Ramos (cell line): ENCODE measurements at regions not wholly inside any gene's neighbourhood (a gene's known extent, or its start where the extent isn't known, plus 50 kb on each side); places are given as distances from the start of the nearest gene placed in this dataset.
"Not testable (repeated sequence)": the region's sequence is repeated elsewhere in the genome, so short reads cannot be mapped to it uniquely, and the experiment has no call there.

Source experiments
- in situ Hi-C: fragments of 300-500 bp; cut with MboI; formaldehyde crosslinking; loops from one replicate; pipeline ENCODE4 v1.14.3; 2022; ENCODE audit warnings: low sequenced_read_pairs; ENCODE audit not compliant: unreplicated experiment

DNA sequence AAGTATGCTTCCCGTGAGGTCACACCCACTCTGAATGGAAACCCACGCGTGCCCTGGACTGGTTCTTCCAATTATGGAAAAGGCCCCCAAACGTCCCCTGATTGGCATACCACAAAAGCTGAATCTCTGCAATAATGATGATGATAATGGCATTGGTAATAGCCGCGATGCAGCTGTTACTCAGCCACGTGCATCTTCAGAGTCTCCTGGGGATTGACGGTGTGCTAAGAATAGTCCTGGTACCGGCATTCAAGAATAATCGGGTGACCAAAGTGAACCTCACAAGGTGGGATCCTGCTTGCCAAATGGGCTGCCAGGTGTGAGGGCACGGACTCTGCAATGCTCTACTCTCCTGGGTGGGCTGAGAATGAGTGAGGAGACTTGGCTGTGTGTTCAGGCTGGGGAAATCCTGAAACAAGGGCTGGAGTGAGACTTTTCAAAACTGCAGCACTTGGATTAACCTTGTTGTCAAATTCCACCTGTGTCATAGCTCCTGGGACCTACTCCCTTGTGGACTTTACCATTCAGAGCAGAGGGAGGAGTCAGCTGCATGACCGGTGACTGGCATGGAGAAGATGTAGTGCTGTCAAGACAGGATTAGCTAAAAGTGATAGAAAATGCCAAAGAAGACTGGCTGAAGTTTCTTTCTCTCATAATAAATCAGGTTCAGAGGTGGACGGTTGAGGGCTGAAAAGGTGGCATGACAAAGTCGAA is 615.4 kb downstream of the MID1IP1 start:
- in situ Hi-C loops, result no loop called here

DNA sequence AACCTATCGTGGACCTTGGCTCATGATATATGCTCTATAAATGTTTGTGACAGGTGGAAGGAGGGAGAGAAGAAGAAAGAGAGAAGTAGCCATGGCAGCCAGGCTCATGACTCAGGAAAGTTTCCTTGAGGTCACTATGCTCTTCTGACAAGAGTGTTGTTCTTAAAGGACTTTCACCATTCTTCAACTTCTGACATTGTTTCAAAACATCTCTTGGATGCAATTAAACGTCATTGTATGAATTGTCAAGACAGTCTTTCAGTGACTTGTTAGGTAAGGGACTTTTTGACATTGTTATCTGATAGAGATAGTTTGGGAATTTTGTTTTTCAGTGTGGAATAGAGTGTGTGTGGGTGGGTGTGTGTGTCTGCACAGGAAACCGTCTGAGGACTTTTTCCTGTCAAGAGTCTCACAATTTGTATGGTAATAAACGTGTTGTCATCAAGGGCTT is 617.0 kb downstream of the MID1IP1 start:
- in situ Hi-C loops, result no loop called here

- in situ Hi-C loops, result no loop called here
These were observed 617.7 kb downstream of the MID1IP1 start for GRCh38 chrX:39418731-39419638.

DNA sequence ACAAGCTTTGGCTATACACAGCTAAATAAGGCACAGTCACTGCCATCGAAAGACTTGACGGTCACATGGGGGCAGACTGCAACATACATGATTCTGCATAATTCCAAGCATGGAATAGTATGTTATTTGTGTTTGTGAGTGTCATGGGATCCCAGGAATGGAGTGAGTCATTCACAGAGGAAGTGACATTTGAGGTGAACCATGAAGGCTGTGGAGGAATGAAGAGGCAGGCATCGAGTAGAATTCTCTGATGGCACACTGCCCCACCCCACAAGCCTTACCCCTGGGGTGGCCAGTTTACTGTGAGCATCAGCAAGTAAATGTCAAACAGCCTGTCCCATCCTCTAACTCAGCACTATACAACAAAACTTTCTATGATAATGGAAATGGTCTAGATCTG is 619.7 kb downstream of the MID1IP1 start:
- in situ Hi-C loops, result no loop called here

- in situ Hi-C loops, result no loop called here
These were observed 624.0 kb downstream of the MID1IP1 start for GRCh38 chrX:39425124-39425806.

- in situ Hi-C loops, result no loop called here
These were observed 624.8 kb downstream of the MID1IP1 start for GRCh38 chrX:39426101-39426500.

- in situ Hi-C loops, result no loop called here
These were observed 626.2 kb downstream of the MID1IP1 start for GRCh38 chrX:39427492-39427891.

GRCh38 chrX:39427906-39428305 is 626.6 kb downstream of the MID1IP1 start:
- in situ Hi-C loops, result no loop called here

- in situ Hi-C loops, result no loop called here
These were observed 629.3 kb downstream of the MID1IP1 start for GRCh38 chrX:39430551-39430950.

DNA sequence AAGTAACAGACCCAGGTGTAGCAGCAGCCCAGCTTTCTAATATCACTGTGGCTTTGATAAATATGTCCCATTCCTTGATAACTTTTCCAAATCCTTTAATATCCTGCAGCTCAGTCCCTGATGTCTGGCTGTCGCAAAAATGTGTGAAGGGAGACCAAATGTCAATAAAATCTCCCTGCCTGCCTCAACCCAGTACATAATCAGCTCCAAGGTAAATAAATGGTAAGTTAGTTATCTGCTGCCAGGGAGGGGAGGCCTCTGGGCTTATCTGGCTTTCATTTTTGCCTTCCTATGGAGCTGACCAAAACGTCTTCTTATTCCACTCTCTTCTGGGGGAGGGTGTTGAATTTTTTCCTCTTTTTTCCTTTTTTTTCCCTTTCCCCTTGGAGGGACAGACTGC is 630.6 kb downstream of the MID1IP1 start:
- in situ Hi-C loops, result no loop called here

DNA sequence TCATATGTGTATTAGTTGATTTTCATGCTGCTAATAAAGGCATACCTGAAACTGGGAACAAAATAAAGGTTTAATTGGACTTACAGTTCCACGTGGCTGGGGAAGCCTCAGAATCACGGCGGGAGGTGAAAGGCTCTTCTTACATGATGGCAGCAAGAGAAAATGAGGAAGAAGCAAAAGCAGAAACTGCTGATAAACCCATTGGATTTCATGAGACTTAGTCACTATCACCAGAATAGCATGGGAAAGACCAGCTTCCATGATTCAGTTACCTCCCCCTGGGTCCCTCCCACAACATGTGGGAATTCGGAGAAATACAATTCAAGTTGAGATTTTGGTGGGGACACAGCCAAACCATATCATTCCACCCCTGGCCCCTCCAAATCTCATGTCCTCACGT is 633.4 kb downstream of the MID1IP1 start:
- in situ Hi-C loops, result not testable (repeated sequence)

- in situ Hi-C loops, result not testable (repeated sequence)
These were observed 635.3 kb downstream of the MID1IP1 start for GRCh38 chrX:39436538-39436937.

DNA sequence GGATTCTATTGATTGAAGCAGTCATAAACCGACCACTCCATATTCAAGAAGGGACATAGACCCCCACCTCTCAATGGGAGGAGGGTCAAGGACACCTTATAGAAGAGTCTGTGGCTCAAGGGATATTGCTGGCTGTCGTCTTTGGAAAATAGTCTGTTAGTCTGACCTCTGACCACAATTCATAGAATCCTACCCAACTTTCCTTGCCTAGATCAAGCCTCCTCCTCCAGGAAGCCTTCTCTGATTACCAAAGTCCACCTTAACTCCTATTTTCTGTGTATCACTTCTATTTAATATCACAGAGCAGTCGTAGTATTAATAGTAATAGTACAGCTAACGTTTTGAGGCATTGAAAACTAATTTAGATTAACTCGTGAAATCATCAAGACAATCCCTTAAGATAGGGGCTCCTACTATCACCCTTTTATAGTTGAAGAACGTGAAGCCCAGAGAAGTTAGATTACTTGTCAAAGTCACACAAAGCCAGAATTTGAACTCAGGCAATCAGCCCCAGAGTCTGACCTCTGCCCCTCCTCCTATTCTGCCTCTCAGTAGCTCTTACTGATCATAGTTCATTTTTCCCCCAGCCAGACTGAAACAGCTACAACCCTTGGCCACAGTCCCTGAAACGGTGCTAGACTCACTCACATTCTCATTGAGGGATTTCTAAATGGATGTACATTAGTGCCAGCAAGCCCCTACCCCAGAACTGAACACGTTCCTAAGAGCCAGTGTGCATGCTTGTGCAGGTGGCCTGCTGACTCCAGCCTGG is 636.6 kb downstream of the MID1IP1 start:
- in situ Hi-C loops, result no loop called here

DNA sequence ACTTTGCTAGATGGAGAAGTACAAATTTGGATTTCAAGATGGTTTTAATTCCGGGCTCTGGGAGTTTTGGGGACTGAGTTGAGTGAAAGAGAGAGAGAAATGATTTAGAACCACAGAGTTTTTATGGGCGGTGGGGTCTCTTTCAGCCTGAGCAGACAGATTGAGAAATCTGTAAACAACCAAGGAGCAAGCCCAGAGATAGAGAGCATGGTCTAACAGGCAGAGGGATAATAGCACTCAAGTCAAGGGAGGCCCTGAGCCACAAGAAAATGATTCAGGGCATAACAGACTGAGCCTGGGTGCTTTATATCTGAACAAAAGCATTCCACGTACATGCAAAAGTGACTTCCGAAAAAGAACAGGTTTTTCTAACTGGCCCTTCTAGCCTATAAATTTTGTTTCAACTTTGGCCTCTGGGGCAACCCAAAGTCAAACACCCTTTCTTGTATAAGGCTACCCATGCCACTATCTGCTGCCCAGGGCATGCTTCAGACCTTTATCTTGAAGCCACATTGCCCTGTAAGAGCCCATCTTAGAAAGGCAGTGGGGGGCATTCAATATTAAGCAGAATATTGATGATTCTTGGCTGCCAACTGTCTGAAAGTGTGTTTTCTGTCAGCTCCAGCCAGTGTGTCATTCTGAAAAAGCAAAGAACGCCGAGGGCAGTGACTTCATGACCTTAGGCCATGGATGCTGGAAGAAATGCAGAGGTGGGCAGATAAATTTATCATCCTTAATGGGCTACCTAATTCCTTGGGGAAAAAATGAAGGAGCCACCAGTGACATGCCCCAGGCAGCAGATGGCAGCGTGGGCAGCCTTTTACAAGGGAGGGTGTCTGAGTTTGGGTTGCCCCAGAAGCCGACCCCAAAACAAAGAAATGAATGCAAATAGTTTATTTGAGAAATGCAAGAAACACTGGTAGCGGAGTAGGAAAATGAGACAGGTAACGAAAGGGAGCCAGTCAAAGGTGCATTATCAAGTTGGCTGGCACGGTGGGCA is 637.6 kb downstream of the MID1IP1 start:
- in situ Hi-C loops, result no loop called here

DNA sequence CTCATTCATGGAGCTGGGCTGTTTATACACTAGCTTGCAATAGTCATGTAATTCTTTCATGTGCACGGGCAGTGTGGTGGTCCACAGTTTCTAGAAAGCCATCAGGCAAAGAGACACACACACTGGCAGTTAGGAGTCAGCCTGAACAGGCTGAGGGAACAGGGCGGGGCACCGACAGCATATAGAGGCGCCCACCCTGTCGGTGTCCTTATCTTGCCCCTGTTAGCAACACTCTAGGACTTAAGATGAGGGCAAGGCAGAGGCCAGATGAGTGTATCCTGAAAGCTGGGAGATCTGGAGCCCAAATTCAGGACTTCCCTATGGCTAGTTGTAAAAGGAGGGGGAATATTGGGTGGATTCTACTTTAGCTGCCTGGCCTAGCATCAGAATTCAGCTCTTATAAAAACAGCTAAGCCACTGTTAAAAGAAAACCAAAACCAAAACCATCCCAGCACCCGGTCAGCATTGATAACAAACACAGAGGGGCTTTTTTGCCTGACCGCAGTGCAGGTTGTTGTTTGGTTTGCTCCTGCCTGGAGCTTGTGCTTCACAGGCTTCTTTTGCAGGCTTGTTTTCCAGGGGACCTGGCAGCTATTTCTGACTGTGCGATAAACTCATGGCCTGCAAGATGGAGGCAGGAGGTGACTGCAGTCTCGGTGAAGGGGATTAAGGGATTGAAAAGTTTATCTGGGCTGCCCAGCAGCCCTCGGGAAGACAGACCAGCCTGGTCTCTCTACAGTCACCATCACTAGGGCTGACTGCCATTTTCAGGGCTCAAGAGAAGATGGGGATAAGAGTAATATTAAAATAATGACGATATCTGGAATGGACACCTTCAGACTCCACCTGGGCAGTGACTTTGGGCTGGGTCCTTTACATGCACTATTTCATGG is 638.9 kb downstream of the MID1IP1 start:
- in situ Hi-C loops, result no loop called here

DNA sequence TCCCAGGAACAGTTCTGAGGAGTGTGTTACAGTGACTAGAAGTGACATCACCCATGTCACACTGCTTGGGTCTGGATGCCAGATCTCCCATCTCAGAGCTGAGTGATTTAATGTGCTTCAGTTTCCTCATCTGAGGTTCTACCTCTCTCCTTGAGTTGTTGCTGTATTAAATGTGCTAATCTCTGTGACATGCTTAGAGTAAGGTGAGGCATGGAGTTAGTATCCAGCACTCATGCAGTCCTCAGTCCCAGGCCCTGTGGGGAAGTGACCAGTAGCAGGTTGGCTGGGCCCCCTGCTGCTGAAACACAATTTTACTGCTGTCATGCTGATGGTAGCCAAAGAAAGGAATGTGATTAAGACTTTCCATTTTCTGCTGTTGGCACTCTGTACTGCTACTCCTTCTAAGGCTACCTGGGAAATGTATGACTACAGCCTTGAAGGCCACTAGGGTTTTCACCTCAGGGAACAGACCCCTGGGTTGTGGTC is 639.6 kb downstream of the MID1IP1 start:
- in situ Hi-C loops, result no loop called here

DNA sequence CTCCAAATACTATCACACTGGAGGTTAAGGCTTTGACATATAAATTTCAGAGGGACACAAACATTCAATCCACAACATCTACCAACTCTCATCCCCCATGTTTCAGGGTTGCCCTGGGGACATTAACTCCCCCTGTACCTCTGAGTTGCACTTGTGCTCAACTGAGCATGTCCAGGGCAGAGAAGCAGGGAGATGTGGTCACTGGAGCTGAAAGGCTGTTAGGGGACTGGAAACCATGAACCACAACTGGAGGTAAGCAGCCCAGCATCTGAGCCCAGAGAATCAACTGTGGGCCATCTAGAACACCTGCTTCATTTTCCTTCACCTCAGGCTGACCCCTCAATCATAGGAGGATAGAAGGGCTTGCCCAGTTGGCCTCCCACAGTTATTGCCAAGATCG is 641.1 kb downstream of the MID1IP1 start:
- in situ Hi-C loops, result no loop called here

- in situ Hi-C loops, result no loop called here
These were observed 642.0 kb downstream of the MID1IP1 start for GRCh38 chrX:39443240-39443639.
